Heart left ventricle (tissue), 16 donors: ENCODE measurements at regions not wholly inside any gene's neighbourhood (a gene's known extent, or its start where the extent isn't known, plus 50 kb on each side); places are given as distances from the start of the nearest gene placed in this dataset.

Experiments
- ATAC-seq, 4 donors: fragments of 200-7000 bp; cut with Tn5 transposase; one replicate each; pipeline ENCODE4 v1.9.1; 2020 to 2022; ENCODE audit warnings: moderate library complexity in 4 of 4, mild to moderate bottlenecking in 3 of 4, moderate number of reproducible peaks in 1 of 4
- DNase-seq, 5 donors: peaks; one replicate each; pipeline ENCODE4 v3.0.0-alpha.2; 2020
- H3K27ac ChIP-seq, 12 donors: fragments of 200-600 bp; sonication (generic) in 4 of 12; one replicate each; pipeline versions ENCODE4 v1.5.0 to v1.8.0; 2016 to 2022; ENCODE audit warnings: mild to moderate bottlenecking in 2 of 12
- H3K27me3 ChIP-seq, 9 donors: fragments of 200-600 bp; sonication (generic) in 2 of 9; one replicate each; pipeline versions ENCODE4 v1.5.1 to v1.8.0; 2016 to 2022; ENCODE audit warnings: mild to moderate bottlenecking in 3 of 9
- H3K36me3 ChIP-seq, 9 donors: fragments of 200-600 bp; sonication (generic) in 2 of 9; one replicate each; pipeline versions ENCODE4 v1.5.0 to v1.8.0; 2018 to 2022; ENCODE audit warnings: mild to moderate bottlenecking in 2 of 9
- H3K4me1 ChIP-seq, 12 donors: fragments of 200-600 bp; sonication (generic) in 4 of 12; one replicate each; pipeline versions ENCODE4 v1.5.0 to v1.8.0; 2016 to 2022; ENCODE audit warnings: mild to moderate bottlenecking in 3 of 12
- H3K4me3 ChIP-seq, 12 donors: fragments of 200-600 bp; sonication (generic) in 4 of 12; one replicate each; pipeline versions ENCODE4 v1.5.0 to v1.8.0; 2017 to 2022; ENCODE audit warnings: mild to moderate bottlenecking in 9 of 12, moderate library complexity in 4 of 12
- H3K9me3 ChIP-seq, 12 donors: fragments of 200-600 bp; sonication (generic) in 4 of 12; one replicate each; pipeline versions ENCODE4 v1.5.0 to v1.8.0; 2016 to 2022; ENCODE audit warnings: mild to moderate bottlenecking in 1 of 12
- CTCF ChIP-seq, 12 donors: fragments of 200-600 bp; sonication (generic) in 4 of 12; IDR thresholded peaks; one replicate each; pipeline versions ENCODE4 v1.5.0 to v1.8.0; 2018 to 2022; ENCODE audit warnings: antibody characterized with exemption in 12 of 12, mild to moderate bottlenecking in 5 of 12
- POLR2A ChIP-seq, 2 donors: fragments of 450-650 bp; IDR thresholded peaks; one replicate each; pipeline ENCODE4 v1.6.1; 2017; ENCODE audit warnings: antibody characterized with exemption in 2 of 2, mild to moderate bottlenecking in 2 of 2, moderate library complexity in 2 of 2
- WGBS, 4 donors: extraction: QIAGEN DNeasy Blood & Tissue Kit in 2 of 4; methylation state at CpG; one replicate each; pipeline versions ENCODE4 v1.1.5 to v1.1.7; 2013 to 2018; 5-methylcytosine and 5-hydroxymethylcytosine counted together
- intact Hi-C, 10 donors: fragments of 100-400 bp; cut with DNase I; formaldehyde crosslinking; loops; one replicate each; pipeline versions ENCODE4 v1.11.1 to v1.14.2; 2022
- donor health status: ischemic (EF 13 %, LVEDD 7.1; RV severe dilation, severe dysfunction).
- donor health status: healthy with polysubstance abuse.
- donor health status: DM: no; HTN: yes; CAD: no.
- donor health status: DM: no; HTN: no; CAD: no.
- donor health status: ischemic (EF 25% LVEDD 6.9; RV normal size, moderate dysfunction).
- donor health status: ischemic (EF 25% LVEDD 5.7; RV mildly dilated, moderate dysfunction).
- donor health status: healthy.
- donor health status: DM: yes; HTN: yes; CAD: no.
- donor health status: ischemic (EF 35%, LVEDD 5.7; RV mildly dilated, moderate dysfunction).
- donor health status: nonischemic (EF 11% LVEDD 7.7; RV severe dilation, severe dysfunction).
- donor health status: DM: yes; HTN: yes; CAD: no.
- donor health status: PGD.
- donor health status: ischemic (EF 29% LVEDD 5.4; RV normal size, mild dysfunction).
- donor health status: nonischemic (EF 23%, LVEDD 6.1; RV moderate dilation, normal function).

GRCh38 chr13:51009597-51009996, 100.0 kb downstream of the RNASEH2B start:
- intact Hi-C loops = no loop called here
- DNase-seq (no peak), ATAC-seq (no peak)
- TF ChIP-seq CTCF (IDR thresholded peaks at IDR 0.05) (no peak), POLR2A (IDR thresholded peaks at IDR 0.05) (no peak)
- H3K27ac ChIP-seq = no peak overlapping the region
- H3K27me3 ChIP-seq = no peaks in the 10 kb centered on the region
- H3K9me3 ChIP-seq = peaks cover 0 to 20% (median 9%) of the 10 kb centered on the region in 12 donors
- no peak overlapping the region for H3K4me3 ChIP-seq
- H3K36me3 ChIP-seq = no peaks in the 10 kb centered on the region
- WGBS, 4 donors = 93 to 100% (median 96%) methylated on average over 1 of the region's 1 CpG
- H3K4me1 ChIP-seq = peaks cover 0 to 10% (median 0%) of the 10 kb centered on the region in 12 donors

- H3K27ac ChIP-seq = no peak overlapping the region
- no peak for ATAC-seq
- intact Hi-C loops = no loop called here
- no peaks in the 10 kb centered on the region for H3K36me3 ChIP-seq
- no peaks in the 10 kb centered on the region for H3K27me3 ChIP-seq
- peaks cover 0 to 10% (median 0%) of the 10 kb centered on the region in 12 donors for H3K4me1 ChIP-seq
- 87 to 89% (median 88%) methylated on average over 3 of the region's 3 CpGs for WGBS, 4 donors
- DNase-seq = no peak
- H3K4me3 ChIP-seq = no peak overlapping the region
- H3K9me3 ChIP-seq = peaks cover 0 to under 1% (median 0%) of the 10 kb centered on the region in 12 donors
- no peak for TF ChIP-seq POLR2A (IDR thresholded peaks at IDR 0.05)
- TF ChIP-seq CTCF (IDR thresholded peaks at IDR 0.05) = no peak
Observed at GRCh38 chr13:51007216-51007615, 97.6 kb downstream of the RNASEH2B start.

- H3K9me3 ChIP-seq = no peaks in the 10 kb centered on the region
- intact Hi-C loops = no loop called here
- WGBS, 4 donors = 71 to 80% (median 77%) methylated on average over 7 of the region's 7 CpGs
- TF ChIP-seq CTCF (IDR thresholded peaks at IDR 0.05) = no peak
- no peak for TF ChIP-seq POLR2A (IDR thresholded peaks at IDR 0.05)
- DNase-seq (no peak), ATAC-seq (peak in 3 of 4 donors; percentile 22 to 77 (median 72))
- H3K4me1 ChIP-seq = peaks cover 0 to 10% (median 0%) of the 10 kb centered on the region in 12 donors
- H3K36me3 ChIP-seq = no peaks in the 10 kb centered on the region
- no peak overlapping the region for H3K4me3 ChIP-seq
- H3K27me3 ChIP-seq = no peaks in the 10 kb centered on the region
- no peak overlapping the region for H3K27ac ChIP-seq
Observed at GRCh38 chr13:51006067-51006845, 96.7 kb downstream of the RNASEH2B start.
